IPS DF 19.7 (cell line): ENCODE measurements at regions not wholly inside any gene's neighbourhood (a gene's known extent, or its start where the extent isn't known, plus 50 kb on each side); places are given as distances from the start of the nearest gene placed in this dataset.

Source experiments
- DNase-seq: peaks from one replicate; pipeline ENCODE4 v3.0.0-alpha.2; 2013; ENCODE audit warnings: low read depth, low spot score

DNA sequence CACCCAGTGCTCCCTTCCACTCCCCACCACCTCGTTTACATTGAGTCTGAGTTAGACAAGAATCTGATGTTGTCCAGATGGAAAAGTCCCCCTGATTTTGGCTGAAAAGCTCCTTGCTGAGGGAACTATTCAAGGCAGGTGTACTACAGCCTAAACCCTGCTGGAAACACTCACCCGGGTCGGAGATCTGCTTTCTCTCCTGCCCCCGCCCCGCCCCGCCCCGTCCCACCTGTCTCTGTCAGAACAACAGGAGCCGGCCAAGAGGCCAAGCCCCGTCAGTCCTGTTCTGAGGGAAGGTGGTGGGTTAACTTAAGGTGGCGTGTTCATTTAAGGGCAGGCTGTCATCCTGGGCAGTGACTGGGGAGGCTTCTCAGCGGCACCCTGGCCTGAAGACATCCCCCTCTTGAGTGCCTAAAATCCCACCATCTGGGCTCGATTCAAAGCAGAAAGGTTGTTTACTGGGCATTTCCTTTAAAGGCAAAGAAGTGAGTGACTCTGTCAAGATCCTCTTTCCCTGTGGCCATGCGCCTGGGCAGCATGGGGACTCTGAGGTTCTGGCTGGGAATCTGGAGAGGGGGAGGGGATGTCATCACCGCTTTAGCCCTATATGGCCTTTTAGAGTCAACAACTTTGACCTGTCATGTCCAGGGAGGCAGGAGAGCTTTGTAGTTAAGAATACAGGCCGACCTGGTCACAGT lies 71.1 kb upstream of the NEURL1B start:
- DNase-seq, result no peak

- DNase-seq, result no peak
Observed at GRCh38 chr5:172568308-172568910, 72.7 kb upstream of the NEURL1B start.

GRCh38 chr5:172567843-172568242 lies 73.2 kb upstream of the NEURL1B start:
- no peak for DNase-seq

DNA sequence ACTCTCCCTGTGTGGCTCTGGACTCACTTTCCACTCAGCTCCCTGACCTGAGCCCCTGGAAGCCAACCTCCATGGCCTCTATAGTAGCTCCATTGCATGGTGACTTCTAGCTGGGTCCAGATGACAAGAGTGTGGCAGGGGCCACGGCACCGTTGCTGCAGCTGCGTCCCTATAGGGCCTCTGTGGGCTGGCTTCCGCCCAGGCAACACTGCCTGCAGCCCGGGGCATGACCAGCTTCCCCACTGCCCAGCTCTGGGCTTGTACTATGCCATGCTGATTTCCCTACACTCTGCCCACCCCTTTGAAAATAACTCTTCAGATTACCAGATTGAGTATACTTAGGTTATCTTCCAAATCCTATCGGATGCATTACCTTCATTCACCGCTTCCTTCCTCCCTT lies 73.8 kb upstream of the NEURL1B start:
- no peak for DNase-seq

DNA sequence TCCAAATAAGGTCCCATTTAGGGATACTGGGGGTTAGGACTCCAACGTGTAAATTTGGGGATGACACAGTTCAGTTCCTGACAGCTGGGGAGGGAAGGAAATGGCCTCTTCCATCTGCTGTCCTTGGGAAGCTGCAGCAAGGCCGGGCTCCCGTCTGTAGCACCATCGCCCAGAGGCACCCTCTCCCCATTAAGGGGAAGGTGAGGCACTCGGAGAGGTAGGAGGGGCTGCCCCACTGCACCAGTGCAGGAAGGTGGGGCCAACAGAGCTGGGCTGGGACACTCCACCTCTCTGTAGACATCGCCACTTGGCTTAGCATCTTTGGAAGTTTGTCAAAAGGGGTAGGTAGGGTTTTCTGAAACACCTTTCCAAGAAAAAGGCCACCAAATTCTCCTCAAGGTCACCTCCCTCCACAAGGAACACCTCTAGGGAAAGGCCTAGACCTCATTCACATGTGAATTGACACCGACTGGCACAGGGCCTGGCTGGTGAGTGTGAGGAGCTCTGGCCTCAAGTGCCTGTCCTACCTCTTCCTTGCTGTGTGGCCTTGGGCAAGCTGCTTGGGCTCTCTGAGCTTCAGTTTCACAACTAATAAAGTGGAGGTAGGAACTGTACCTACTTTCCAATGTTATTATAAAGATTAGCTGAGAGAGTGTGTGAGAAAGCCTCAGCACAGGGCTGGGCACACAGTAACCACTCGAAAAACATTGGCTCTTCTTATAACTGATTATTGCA lies 75.0 kb upstream of the NEURL1B start:
- DNase-seq, result no peak

DNA sequence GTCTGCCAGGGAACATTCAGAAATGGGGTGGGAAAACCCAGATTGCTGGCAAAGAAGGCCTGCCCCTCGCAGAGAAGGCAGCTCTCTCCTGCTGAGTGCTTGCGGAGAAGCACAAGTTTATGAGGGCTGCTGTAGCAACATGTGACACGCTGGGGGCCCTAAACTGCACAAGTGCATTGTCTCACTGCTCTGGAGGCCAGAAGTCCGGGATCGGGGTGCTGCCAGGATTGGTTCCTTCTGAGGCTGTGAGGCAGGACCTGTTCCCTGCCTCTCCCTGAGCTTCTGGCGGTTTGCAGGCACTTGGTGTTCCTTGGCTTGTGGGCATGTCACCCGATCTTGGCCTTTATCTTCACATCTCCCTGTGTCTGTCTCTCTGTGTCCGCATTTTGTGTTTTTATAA lies 75.6 kb upstream of the NEURL1B start:
- DNase-seq, result no peak

DNA sequence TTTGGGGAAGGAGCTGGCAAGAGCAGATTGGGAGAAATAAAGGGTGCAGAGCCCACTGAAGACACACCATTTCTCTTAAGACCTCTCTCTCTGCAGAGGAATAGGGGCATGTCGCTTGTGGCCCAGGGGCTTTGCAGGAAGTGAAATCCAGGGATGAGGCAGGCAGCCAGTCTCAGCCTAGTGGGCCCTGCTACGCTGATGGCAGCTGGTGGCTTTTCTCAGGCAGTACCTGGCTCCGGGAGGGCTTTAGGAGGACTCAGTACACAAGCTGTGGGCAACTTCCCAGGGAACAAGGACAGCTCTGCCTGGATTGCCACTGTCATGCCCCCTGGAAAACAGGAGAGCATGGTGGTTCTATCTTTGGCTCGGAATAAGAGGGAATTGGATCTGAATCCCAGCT lies 76.2 kb upstream of the NEURL1B start:
- DNase-seq, result no peak

- no peak for DNase-seq
Observed at GRCh38 chr5:172564188-172564587, 76.9 kb upstream of the NEURL1B start.

- DNase-seq, result no peak
Observed at GRCh38 chr5:172562443-172562842, 78.6 kb upstream of the NEURL1B start.

- DNase-seq, result no peak
Observed at GRCh38 chr5:172561151-172561550, 79.9 kb upstream of the NEURL1B start.

DNA sequence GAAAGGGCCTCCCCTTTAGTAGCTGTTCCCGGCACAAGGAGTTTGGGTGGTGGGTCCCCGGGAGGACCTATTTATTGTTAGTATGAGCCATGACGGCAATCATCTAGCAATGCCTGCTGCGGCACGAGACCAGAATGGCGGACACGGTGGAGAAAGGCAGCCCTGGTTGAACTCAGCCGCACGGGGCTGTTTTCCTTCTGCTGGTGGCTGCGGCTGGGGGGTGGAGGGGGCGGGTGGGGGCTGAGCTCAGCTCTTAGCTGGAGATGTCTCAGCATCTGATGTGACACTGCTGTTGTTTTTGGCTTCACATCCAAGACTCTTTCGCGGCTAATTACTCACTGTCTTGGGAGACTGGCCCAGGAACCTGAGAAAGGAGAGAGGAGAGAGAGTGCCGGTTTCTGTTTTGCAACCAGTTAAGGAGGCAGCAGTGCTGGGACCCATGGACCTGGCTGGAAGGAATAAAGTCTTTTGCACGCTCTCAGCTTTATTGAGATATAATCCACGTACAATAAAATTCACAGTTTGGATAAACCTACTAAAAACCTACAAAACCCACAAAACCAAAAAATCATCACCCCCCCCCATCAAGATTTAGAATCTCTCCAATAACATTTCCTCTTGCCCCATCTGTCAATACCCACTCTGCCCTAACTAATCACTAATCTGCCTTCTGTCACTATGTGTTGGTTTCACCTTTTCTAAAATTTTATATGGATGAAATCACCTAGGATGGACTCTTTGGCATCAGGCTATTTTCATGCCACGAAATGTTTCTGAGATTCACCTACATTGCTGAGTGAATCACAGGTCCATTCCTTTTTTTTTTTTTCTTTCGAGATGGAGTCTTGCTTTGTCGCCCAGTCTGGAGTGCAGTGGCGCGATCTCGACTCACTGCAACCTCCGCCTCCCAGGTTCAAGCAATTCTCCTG lies 81.8 kb upstream of the NEURL1B start:
- no peak for DNase-seq

DNA sequence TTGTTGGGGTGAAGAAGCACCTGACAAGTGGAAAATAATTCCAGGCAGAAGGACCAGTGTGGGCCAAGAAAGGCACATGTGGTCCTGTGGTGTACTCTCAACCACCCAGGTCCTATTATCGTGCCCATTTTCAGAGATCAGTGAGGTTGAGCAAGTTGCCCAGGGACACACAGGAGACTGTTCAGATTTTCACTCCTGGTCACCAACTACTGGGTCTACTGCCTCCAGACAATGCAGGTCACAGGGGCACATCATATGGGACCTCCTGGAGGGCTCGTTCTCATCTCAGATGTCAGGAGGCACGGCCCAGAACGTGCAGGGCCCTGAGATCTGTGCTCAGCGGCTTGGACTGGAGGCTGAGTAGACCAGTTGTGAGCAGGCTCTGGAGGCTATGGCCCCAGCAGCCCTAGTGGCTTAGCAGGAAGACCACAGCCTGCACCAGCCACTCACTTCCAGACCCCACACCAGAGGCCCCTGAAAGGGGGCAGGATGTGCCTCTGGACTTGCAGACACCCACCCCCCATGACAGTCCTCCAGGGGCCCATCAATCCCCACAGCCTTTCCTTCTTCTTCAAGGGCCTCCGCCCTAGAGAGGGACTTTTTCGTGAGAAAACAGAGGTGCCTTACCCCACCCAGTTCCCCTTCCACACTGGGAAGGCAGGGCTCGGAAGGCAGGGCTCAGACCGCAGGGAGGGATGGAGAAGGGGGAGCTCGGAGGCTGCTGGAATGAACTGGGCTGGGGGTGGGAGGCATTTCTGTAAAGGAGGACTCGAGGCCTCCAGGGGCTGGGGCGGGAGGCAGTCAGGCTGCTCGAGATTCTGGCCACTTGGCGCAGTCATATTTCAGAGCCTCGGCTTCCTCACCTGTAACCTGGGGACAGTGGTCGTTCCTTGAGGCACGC lies 82.7 kb upstream of the NEURL1B start:
- no peak for DNase-seq

DNA sequence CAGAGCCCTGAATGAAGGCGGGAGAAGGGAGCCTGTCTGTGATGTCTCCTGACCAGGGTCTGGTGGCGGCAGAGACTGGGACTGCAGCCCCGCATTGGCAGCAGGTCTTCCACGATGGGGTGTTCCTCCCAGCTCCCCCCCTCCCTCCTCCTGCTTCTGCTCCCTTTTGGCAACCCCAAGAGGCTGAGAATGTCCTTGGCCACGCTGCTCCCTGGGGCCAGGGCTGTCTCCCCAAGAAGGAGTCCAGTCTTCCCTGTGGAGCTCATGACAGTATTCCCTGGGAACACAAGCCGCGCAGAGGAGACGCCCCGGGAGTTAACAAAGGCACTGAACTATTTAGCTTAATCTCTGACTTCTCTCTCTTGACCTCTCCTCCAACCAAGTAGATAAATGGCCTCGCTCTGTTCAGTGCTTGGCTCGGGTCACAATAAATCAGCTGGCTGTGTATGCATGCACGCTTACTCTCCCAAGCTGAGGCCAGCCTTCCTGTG lies 84.0 kb upstream of the NEURL1B start:
- DNase-seq, result no peak

GRCh38 chr5:172556262-172556661 lies 84.8 kb upstream of the NEURL1B start:
- DNase-seq, result no peak

- no peak for DNase-seq
Observed at GRCh38 chr5:172554562-172554961, 86.5 kb upstream of the NEURL1B start.

DNA sequence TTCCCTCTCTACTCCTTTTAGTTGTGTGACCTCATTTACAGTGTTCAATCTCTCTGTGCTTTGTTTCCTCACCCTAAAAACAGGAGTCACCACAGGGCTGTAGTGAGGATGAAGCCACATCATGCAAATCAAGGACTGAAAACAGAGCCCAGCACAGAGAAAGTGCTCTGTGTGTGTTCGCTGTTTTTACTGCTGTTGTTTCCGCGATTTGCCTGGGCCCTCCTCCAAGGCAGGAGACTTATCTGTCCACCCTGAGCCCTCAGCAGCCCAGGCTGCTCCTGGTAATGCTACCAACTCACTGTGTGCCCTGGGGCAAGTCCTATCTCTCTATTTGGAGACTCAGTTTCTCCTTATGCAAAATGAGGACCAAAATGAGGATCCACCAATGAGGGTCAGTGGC lies 87.2 kb upstream of the NEURL1B start:
- DNase-seq, result no peak

DNA sequence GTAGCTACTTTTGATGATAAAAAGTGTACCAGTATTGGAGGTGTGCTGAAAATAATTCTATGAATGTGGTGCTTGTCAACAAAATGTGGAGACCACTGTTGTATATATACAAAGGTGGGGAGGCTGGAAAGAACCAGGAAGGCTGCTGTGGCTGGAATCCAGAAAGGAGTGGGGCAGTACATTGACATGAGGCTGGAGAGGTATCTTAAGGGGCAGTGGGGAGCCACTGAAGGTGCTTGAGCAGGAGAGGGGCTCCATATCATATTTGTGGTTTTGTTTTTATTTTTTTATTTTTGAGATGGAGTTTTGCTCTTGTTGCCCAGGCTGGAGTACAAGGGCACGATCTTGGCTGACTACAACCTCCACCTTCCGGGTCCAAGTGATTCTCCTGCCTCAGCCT lies 87.9 kb upstream of the NEURL1B start:
- no peak for DNase-seq

DNA sequence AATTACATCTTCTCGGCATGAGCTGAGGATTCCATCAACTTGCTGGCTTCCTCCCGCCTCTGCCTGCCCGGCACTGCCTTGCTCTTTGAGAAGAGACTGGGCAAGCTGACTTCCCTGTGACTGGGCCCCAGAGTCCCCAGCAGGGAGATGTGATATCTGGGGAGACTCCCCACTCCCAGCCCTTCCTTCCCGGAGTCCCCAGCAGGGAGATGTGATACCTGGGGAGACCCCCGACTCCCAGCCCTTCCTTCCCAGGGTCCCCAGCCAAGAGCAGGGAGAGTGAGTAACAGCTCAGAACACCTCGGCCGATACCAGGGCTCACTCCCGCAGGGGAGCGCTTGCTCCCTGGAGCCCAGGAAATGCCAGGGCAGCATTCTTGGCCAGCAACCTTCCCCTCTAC lies 90.1 kb upstream of the NEURL1B start:
- DNase-seq, result no peak

- DNase-seq, result no peak
Observed at GRCh38 chr5:172550096-172550765, 90.8 kb upstream of the NEURL1B start.

GRCh38 chr5:172549696-172550095 lies 91.4 kb upstream of the NEURL1B start:
- no peak for DNase-seq
